Mesothelial cell of epicardium (in vitro differentiated cells): ENCODE measurements at regions not wholly inside any gene's neighbourhood (a gene's known extent, or its start where the extent isn't known, plus 50 kb on each side); places are given as distances from the start of the nearest gene placed in this dataset.

Experiments used
- DNase-seq, 2 experiments: peaks; one replicate each; pipeline ENCODE4 v3.0.0; 2021; ENCODE audit warnings: low spot score in 2 of 2; ENCODE audit not compliant: unreplicated experiment in 2 of 2
- H3K27ac Mint-ChIP-seq: 2 replicates; pipeline ENCODE4 v1.8.0; 2021; ENCODE audit warnings: mixed read lengths
- H3K27me3 Mint-ChIP-seq: 2 replicates; pipeline ENCODE4 v1.8.0; 2021; ENCODE audit warnings: low read depth, mixed read lengths
- H3K36me3 Mint-ChIP-seq: 2 replicates; pipeline ENCODE4 v1.8.0; 2021; ENCODE audit warnings: mixed read lengths
- H3K4me1 Mint-ChIP-seq: 2 replicates; pipeline ENCODE4 v1.8.0; 2021; ENCODE audit warnings: mixed read lengths
- H3K4me3 Mint-ChIP-seq: 2 replicates; pipeline ENCODE4 v1.8.0; 2021; ENCODE audit warnings: mild to moderate bottlenecking, moderate library complexity, mixed read lengths
- H3K9me3 Mint-ChIP-seq: 2 replicates; pipeline ENCODE4 v1.8.0; 2021; ENCODE audit warnings: mixed read lengths
- TF ChIP-seq, protein P1 (sequence below): fragments of 200-600 bp; sonication (generic); IDR thresholded peaks from one replicate; pipeline ENCODE4 v1.5.0; 2021; ENCODE audit warnings: antibody characterized with exemption; ENCODE audit not compliant: unreplicated experiment

- no peak for DNase-seq
- TF ChIP-seq, protein P1, sequence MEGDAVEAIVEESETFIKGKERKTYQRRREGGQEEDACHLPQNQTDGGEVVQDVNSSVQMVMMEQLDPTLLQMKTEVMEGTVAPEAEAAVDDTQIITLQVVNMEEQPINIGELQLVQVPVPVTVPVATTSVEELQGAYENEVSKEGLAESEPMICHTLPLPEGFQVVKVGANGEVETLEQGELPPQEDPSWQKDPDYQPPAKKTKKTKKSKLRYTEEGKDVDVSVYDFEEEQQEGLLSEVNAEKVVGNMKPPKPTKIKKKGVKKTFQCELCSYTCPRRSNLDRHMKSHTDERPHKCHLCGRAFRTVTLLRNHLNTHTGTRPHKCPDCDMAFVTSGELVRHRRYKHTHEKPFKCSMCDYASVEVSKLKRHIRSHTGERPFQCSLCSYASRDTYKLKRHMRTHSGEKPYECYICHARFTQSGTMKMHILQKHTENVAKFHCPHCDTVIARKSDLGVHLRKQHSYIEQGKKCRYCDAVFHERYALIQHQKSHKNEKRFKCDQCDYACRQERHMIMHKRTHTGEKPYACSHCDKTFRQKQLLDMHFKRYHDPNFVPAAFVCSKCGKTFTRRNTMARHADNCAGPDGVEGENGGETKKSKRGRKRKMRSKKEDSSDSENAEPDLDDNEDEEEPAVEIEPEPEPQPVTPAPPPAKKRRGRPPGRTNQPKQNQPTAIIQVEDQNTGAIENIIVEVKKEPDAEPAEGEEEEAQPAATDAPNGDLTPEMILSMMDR, result no peak
- Mint-ChIP-seq H3K36me3 (peaks cover 2% of the 10 kb centered on the region), H3K27me3 (no peaks in the 10 kb centered on the region), H3K4me3 (no peak overlapping the region), H3K9me3 (peaks cover 41% of the 10 kb centered on the region), H3K4me1 (no peaks in the 10 kb centered on the region), H3K27ac (no peak overlapping the region)
Measured at GRCh38 chr1:79887059-79887458, 880.5 kb upstream of the ADGRL4 start.

DNA sequence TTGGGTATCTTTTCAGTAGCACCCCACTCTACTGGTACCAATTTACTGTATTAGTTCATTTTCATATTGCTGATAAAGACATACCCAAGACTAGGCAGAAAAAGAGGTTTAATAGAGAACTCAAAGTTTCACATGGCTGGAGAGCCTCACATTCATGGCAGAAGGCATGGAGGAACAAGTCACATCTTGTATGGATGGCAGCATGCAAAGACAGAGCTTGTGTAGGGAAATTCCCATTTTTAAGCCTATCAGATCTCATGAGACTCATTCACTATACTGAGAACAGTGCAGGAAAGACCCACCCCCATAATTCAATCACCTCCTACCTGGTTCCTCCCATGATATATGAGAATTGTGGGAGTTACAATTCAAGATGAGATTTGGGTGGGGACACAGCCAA is 878.6 kb upstream of the ADGRL4 start:
- Mint-ChIP-seq H3K36me3 (peaks cover 2% of the 10 kb centered on the region), H3K9me3 (peaks cover 40% of the 10 kb centered on the region), H3K4me1 (no peaks in the 10 kb centered on the region), H3K27me3 (no peaks in the 10 kb centered on the region), H3K4me3 (no peak overlapping the region), H3K27ac (no peak overlapping the region)
- TF ChIP-seq, protein P1, result no peak
- no peak for DNase-seq

- H3K27ac Mint-ChIP-seq, result no peak overlapping the region
- H3K4me3 Mint-ChIP-seq, result no peak overlapping the region
- DNase-seq, result no peak
- H3K9me3 Mint-ChIP-seq, result peaks cover 43% of the 10 kb centered on the region
- TF ChIP-seq, protein P1, result no peak
- H3K36me3 Mint-ChIP-seq, result no peaks in the 10 kb centered on the region
- no peaks in the 10 kb centered on the region for H3K27me3 Mint-ChIP-seq
- H3K4me1 Mint-ChIP-seq, result no peaks in the 10 kb centered on the region
Measured at GRCh38 chr1:79877086-79877485, 870.6 kb upstream of the ADGRL4 start.

DNA sequence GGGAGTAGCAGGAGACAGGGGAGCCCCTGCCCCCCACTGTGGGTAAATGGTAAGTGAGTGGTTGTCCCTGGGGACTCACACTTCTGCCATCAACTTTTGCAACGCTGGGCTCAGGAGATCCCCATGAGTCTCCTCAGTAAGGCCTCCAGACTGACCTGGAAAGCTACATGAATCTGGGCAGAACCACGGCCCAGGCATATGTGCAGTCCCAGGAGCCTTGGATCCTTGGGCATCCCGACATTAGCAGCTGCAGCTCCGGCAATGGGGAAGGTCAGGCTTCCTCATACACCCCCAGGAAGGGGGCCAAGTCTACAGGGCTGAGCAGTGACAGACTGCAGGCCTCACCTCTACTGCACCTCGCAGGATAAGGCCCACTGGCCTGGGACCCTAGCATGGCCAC is 868.7 kb upstream of the ADGRL4 start:
- DNase-seq, result no peak
- H3K36me3 Mint-ChIP-seq, result no peaks in the 10 kb centered on the region
- no peak overlapping the region for H3K4me3 Mint-ChIP-seq

DNA sequence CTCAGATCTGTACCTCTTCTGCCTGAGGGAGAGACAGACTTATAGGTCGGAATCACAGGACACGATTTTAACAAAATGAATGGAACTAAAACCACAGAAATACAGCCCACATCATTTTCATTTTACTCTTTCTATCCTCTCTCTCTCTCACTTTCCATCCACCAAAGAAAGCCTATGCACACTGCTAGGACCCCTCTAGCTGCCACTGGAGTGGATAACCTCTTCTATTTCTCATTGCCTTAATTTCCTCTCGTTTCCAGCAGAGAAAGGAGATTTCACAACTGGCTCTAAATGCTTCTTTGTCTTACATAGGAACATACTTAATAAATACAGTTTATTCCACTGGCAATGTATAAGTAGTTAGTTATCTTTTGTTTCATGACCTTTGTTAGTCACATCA is 867.8 kb upstream of the ADGRL4 start:
- H3K9me3 Mint-ChIP-seq, result peaks cover 22% of the 10 kb centered on the region
- TF ChIP-seq, protein P1, result no peak
- H3K27me3 Mint-ChIP-seq, result no peaks in the 10 kb centered on the region
- no peak overlapping the region for H3K4me3 Mint-ChIP-seq
- DNase-seq, result no peak
- no peaks in the 10 kb centered on the region for H3K36me3 Mint-ChIP-seq
- H3K4me1 Mint-ChIP-seq, result no peaks in the 10 kb centered on the region
- H3K27ac Mint-ChIP-seq, result no peak overlapping the region

More for the DNA sequence above, 868.7 kb upstream of the ADGRL4 start:
- TF ChIP-seq, protein P1, result no peak
- Mint-ChIP-seq H3K4me1 (no peaks in the 10 kb centered on the region), H3K9me3 (peaks cover 29% of the 10 kb centered on the region), H3K27me3 (no peaks in the 10 kb centered on the region), H3K27ac (no peak overlapping the region)
